ENCODE measurements at regions not wholly inside any gene's neighbourhood (a gene's known extent, or its start where the extent isn't known, plus 50 kb on each side); places are given as distances from the start of the nearest gene placed in this dataset.
"Not testable (repeated sequence)": the region's sequence is repeated elsewhere in the genome, so short reads cannot be mapped to it uniquely, and the experiment has no call there.

GRCh38 chr10:28471652-28472050, 61.3 kb upstream of the WAC start:
- FAIRE-seq: no peak
- TF ChIP-seq POLR2A (IDR thresholded peaks at IDR 0.05; ENCODE audit: low read depth, low read length): no peak
- DNase-seq (ENCODE audit: insufficient read length, low spot score): no peak

GRCh38 chr10:28478646-28479045, 54.3 kb upstream of the WAC start:
- DNase-seq (ENCODE audit: insufficient read length, low spot score): no peak
- no peak for TF ChIP-seq POLR2A (IDR thresholded peaks at IDR 0.05; ENCODE audit: low read depth, low read length)
- FAIRE-seq: no peak

GRCh38 chr10:28479425-28479865, 53.5 kb upstream of the WAC start:
- DNase-seq (ENCODE audit: insufficient read length, low spot score): no peak
- FAIRE-seq: no peak
- TF ChIP-seq POLR2A (IDR thresholded peaks at IDR 0.05; ENCODE audit: low read depth, low read length): no peak

- no peak for TF ChIP-seq POLR2A (IDR thresholded peaks at IDR 0.05; ENCODE audit: low read depth, low read length)
- DNase-seq (ENCODE audit: insufficient read length, low spot score): no peak
- FAIRE-seq: no peak
Observed at GRCh38 chr10:28479927-28480627, 52.8 kb upstream of the WAC start.

GRCh38 chr10:28480628-28480965, 52.3 kb upstream of the WAC start:
- FAIRE-seq (no peak), DNase-seq (ENCODE audit: insufficient read length, low spot score) (no peak)
- no peak for TF ChIP-seq POLR2A (IDR thresholded peaks at IDR 0.05; ENCODE audit: low read depth, low read length)

GRCh38 chr10:28481346-28481745, 51.6 kb upstream of the WAC start:
- not testable (repeated sequence) for DNase-seq (ENCODE audit: insufficient read length, low spot score); FAIRE-seq

- DNase-seq (ENCODE audit: insufficient read length, low spot score) (no peak), FAIRE-seq (no peak)
- TF ChIP-seq POLR2A (IDR thresholded peaks at IDR 0.05; ENCODE audit: low read depth, low read length): no peak
Observed at GRCh38 chr10:28481968-28482367, 51.0 kb upstream of the WAC start.

Data from H54 (cell line).